H1 (cell line): ENCODE measurements at regions not wholly inside any gene's neighbourhood (a gene's known extent, or its start where the extent isn't known, plus 50 kb on each side); places are given as distances from the start of the nearest gene placed in this dataset.

Experiments
- JUN ChIP-seq: IDR thresholded peaks from 2 replicates; pipeline ENCODE4 v1.6.1; 2011; ENCODE audit warnings: low read depth, mild to moderate bottlenecking, improper control_type of control experiment, low read length
- MAX ChIP-seq: IDR thresholded peaks from 2 replicates; pipeline ENCODE4 v1.6.1; 2012; ENCODE audit warnings: inconsistent platforms
- NANOG ChIP-seq: IDR thresholded peaks from 2 replicates; pipeline ENCODE4 v1.6.1; 2011; ENCODE audit warnings: low read length, low read depth, mild to moderate bottlenecking, inconsistent platforms; ENCODE audit not compliant: insufficient read depth, poor library complexity, severe bottlenecking
- NRF1 ChIP-seq: IDR thresholded peaks from 2 replicates; pipeline ENCODE4 v1.6.1; 2011; ENCODE audit warnings: mild to moderate bottlenecking, low read depth, low read length, improper control_type of control experiment
- POLR2A ChIP-seq, 2 experiments: IDR thresholded peaks; 1 replicate in 1 of 2; 2 replicates in 1 of 2; pipeline ENCODE4 v1.6.1; 2011; ENCODE audit warnings: low read depth in 2 of 2, low read length in 2 of 2, mild to moderate bottlenecking in 2 of 2; ENCODE audit errors: control extremely low read depth in 1 of 2
- POLR2AphosphoS5 ChIP-seq: IDR thresholded peaks from 2 replicates; pipeline ENCODE4 v1.6.1; 2011; ENCODE audit warnings: low read depth, low read length
- RAD21 ChIP-seq, 2 experiments: IDR thresholded peaks in 1 of 2; conservative IDR thresholded peaks in 1 of 2; 2 replicates each; pipeline ENCODE4 v1.6.1; 2011; ENCODE audit warnings: low read depth in 2 of 2, low read length in 2 of 2, improper control_type of control experiment in 1 of 2, inconsistent platforms in 1 of 2, mild to moderate bottlenecking in 1 of 2, moderate library complexity in 1 of 2
- SIX5 ChIP-seq: IDR thresholded peaks from 2 replicates; pipeline ENCODE4 v1.6.1; 2011; ENCODE audit warnings: mild to moderate bottlenecking, low read depth, low read length
- ZNF274 ChIP-seq: IDR thresholded peaks from 2 replicates; pipeline ENCODE4 v1.7.0; 2012; ENCODE audit warnings: low read length, borderline replicate concordance; ENCODE audit errors: extremely low read depth
- TF ChIP-seq, protein P1 (sequence below), 3 experiments: IDR thresholded peaks; 1 replicate in 2 of 3; 2 replicates in 1 of 3; pipeline versions ENCODE4 v1.5.1 to v1.6.1; 2011; ENCODE audit warnings: low read length in 3 of 3, mild to moderate bottlenecking in 3 of 3, inconsistent platforms in 2 of 3, low read depth in 1 of 3, moderate library complexity in 1 of 3; ENCODE audit not compliant: insufficient read depth in 1 of 3; ENCODE audit errors: control extremely low read depth in 1 of 3

DNA sequence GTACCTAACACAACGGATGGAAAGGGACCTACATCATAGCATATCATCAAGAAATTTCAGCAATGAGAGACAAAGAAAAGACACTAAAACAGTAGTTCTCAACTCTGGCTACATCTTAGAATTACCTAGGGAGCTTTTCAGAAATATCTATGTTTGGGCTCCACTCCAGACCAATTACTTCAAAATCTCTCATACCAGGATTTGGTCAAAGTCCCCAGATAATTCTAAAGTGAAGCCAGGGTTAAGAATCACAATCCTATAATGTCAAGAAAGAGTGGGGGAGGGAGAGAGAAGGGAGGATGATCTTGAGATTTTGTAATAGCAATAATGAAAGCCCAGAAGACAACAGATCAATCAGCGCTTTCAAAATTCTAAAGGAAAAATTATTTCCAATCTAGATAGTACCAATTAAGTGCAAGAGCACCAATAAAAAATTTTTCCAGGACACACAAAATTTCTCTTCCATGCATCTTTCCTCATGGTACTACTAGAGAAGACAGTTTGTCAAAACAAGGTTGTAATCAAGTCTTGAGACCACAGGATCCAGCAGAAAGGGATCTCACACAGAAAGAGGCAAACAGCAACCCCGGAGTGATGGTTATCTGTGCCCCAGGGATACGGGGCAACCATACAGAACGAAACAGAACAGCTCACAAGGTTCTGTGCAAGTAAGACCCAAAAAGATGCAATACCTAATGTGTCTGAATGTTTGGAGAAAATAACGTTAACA lies 152.9 kb upstream of the DST start:
- TF ChIP-seq, protein P1, sequence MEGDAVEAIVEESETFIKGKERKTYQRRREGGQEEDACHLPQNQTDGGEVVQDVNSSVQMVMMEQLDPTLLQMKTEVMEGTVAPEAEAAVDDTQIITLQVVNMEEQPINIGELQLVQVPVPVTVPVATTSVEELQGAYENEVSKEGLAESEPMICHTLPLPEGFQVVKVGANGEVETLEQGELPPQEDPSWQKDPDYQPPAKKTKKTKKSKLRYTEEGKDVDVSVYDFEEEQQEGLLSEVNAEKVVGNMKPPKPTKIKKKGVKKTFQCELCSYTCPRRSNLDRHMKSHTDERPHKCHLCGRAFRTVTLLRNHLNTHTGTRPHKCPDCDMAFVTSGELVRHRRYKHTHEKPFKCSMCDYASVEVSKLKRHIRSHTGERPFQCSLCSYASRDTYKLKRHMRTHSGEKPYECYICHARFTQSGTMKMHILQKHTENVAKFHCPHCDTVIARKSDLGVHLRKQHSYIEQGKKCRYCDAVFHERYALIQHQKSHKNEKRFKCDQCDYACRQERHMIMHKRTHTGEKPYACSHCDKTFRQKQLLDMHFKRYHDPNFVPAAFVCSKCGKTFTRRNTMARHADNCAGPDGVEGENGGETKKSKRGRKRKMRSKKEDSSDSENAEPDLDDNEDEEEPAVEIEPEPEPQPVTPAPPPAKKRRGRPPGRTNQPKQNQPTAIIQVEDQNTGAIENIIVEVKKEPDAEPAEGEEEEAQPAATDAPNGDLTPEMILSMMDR (IDR thresholded peaks at IDR 0.05; ENCODE audit: control extremely low read depth in 1 of 3, insufficient read depth in 1 of 3, low read depth in 1 of 3, low read length in 3 of 3) = no peak
- no peak for TF ChIP-seq ZNF274
- no peak for TF ChIP-seq JUN
- no peak for TF ChIP-seq NRF1
- TF ChIP-seq SIX5 = no peak
- TF ChIP-seq RAD21 (IDR thresholded peaks at IDR 0.05 in 1 of 2, conservative IDR thresholded peaks at IDR 0.05 in 1 of 2; ENCODE audit: low read depth in 2 of 2, low read length in 2 of 2) = no peak
- TF ChIP-seq POLR2AphosphoS5 = no peak
- TF ChIP-seq MAX = no peak
- TF ChIP-seq POLR2A (IDR thresholded peaks at IDR 0.05; ENCODE audit: control extremely low read depth in 1 of 2, low read depth in 2 of 2, low read length in 2 of 2) = no peak
- TF ChIP-seq NANOG = no peak
